Keratinocyte (primary cell): ENCODE measurements at regions not wholly inside any gene's neighbourhood (a gene's known extent, or its start where the extent isn't known, plus 50 kb on each side); places are given as distances from the start of the nearest gene placed in this dataset.

Experiments used
- DNase-seq: peaks from one replicate; pipeline ENCODE4 v3.0.0-alpha.2; 2011; ENCODE audit warnings: low read depth, missing footprints, low spot score
- FAIRE-seq: peaks from 2 replicates; lab custom pipeline; 2011; peaks lifted over from hg19 to GRCh38; lab: Jason Lieb, UNC
- H2AFZ ChIP-seq: 2 replicates; pipeline ENCODE4 v1.6.0; 2012; ENCODE audit warnings: low read length, control low read depth, inconsistent platforms; ENCODE audit not compliant: control insufficient read depth
- H3K27ac ChIP-seq: 2 replicates; pipeline ENCODE4 v1.5.1; 2011; ENCODE audit warnings: low read length; ENCODE audit not compliant: control insufficient read depth, insufficient read depth
- H3K27me3 ChIP-seq: 3 replicates; pipeline ENCODE4 v1.6.0; 2011; ENCODE audit warnings: low read length; ENCODE audit not compliant: control insufficient read depth, insufficient read depth; ENCODE audit errors: extremely low read depth
- H3K36me3 ChIP-seq, 2 experiments: 2 replicates in 1 of 2; 3 replicates in 1 of 2; pipeline ENCODE4 v1.5.1; 2011; ENCODE audit warnings: low read length in 2 of 2, mild to moderate bottlenecking in 1 of 2; ENCODE audit not compliant: control insufficient read depth in 2 of 2, insufficient read depth in 2 of 2; ENCODE audit errors: extremely low read depth in 1 of 2
- H3K4me1 ChIP-seq: 3 replicates; pipeline ENCODE4 v1.5.1; 2011; ENCODE audit warnings: low read length; ENCODE audit not compliant: control insufficient read depth, insufficient read depth; ENCODE audit errors: extremely low read depth
- H3K4me2 ChIP-seq: 3 replicates; pipeline ENCODE4 v1.6.0; 2011; ENCODE audit warnings: low read depth, low read length; ENCODE audit not compliant: control insufficient read depth, insufficient read depth; ENCODE audit errors: extremely low read depth
- H3K4me3 ChIP-seq, 3 experiments: fragments of 200-600 bp in 1 of 3; sonication (generic) in 1 of 3; 2 replicates in 2 of 3; 3 replicates in 1 of 3; pipeline ENCODE4 v1.5.1; 2011 to 2016; ENCODE audit warnings: low read length in 3 of 3, mild to moderate bottlenecking in 3 of 3, control low read depth in 2 of 3, inconsistent platforms in 1 of 3, low read depth in 1 of 3, mixed read lengths in 1 of 3, mixed run types in 1 of 3, moderate library complexity in 1 of 3; ENCODE audit not compliant: control insufficient read depth in 2 of 3, insufficient read depth in 2 of 3; ENCODE audit errors: extremely low read depth in 1 of 3
- H3K79me2 ChIP-seq: 2 replicates; pipeline ENCODE4 v1.6.0; 2012; ENCODE audit warnings: low read length; ENCODE audit not compliant: control insufficient read depth, insufficient read depth
- H3K9ac ChIP-seq: 3 replicates; pipeline ENCODE4 v1.6.0; 2011; ENCODE audit warnings: low read length; ENCODE audit not compliant: control insufficient read depth, insufficient read depth; ENCODE audit errors: extremely low read depth
- H3K9me1 ChIP-seq: 3 replicates; pipeline ENCODE4 v1.6.0; 2011; ENCODE audit warnings: low read length; ENCODE audit not compliant: control insufficient read depth, insufficient read depth; ENCODE audit errors: extremely low read depth
- H3K9me3 ChIP-seq: 2 replicates; pipeline ENCODE4 v1.5.1; 2012; ENCODE audit warnings: low read depth, low read length; ENCODE audit not compliant: control insufficient read depth
- H4K20me1 ChIP-seq: 3 replicates; pipeline ENCODE4 v1.6.0; 2011; ENCODE audit warnings: low read length; ENCODE audit not compliant: control insufficient read depth, insufficient read depth; ENCODE audit errors: extremely low read depth
- EZH2 ChIP-seq: IDR thresholded peaks from one replicate; pipeline ENCODE4 v1.6.1; 2012; ENCODE audit warnings: inconsistent platforms, mild to moderate bottlenecking, low read length, moderate library complexity
- dilution Hi-C: fragments of 300-500 bp; cut with MboI; formaldehyde crosslinking; loops from one replicate; pipeline ENCODE4 v1.7.0; 2020; ENCODE audit warnings: low sequenced_read_pairs; ENCODE audit not compliant: extremely low pct_ligation_motif_present
- TF ChIP-seq, protein P1 (sequence below), 3 experiments: IDR thresholded peaks in 1 of 3; conservative IDR thresholded peaks in 1 of 3; optimal IDR thresholded peaks in 1 of 3; 2 replicates in 2 of 3; 3 replicates in 1 of 3; pipeline versions ENCODE3 to v1.5.1; 2011; ENCODE audit warnings: low read length in 3 of 3, mild to moderate bottlenecking in 3 of 3, moderate library complexity in 2 of 3, control low read depth in 1 of 3, inconsistent platforms in 1 of 3; ENCODE audit not compliant: insufficient read depth in 2 of 3; ENCODE audit errors: extremely low read depth in 1 of 3

DNA sequence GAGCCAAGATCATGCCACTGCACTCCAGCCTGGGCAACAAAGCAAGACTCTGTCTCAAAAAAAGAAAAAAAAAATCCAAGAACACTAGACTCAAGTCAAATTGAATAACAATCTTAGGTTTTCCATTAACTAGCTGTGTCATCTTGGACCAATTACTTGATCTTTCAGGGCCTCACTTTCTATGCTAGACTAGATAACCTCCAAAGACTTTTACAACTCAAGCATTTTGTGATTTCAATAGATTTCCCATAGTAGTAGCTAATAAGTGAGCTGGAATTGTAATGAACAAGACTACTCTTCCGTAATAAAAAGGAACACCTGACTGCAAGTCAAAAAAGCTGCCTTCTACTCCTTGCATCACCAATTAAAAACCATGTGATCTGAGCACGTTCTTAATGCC lies 127.0 kb upstream of the SSTR1 start:
- Histone ChIP-seq H3K4me1 (no peaks in the 10 kb centered on the region), H3K9me1 (no peaks in the 10 kb centered on the region), H3K79me2 (no peaks in the 10 kb centered on the region), H4K20me1 (no peaks in the 10 kb centered on the region), H2AFZ (no peak overlapping the region), H3K4me3 (no peak overlapping the region), H3K9me3 (no peaks in the 10 kb centered on the region), H3K4me2 (no peak overlapping the region), H3K9ac (no peak overlapping the region), H3K27me3 (no peaks in the 10 kb centered on the region), H3K27ac (no peak overlapping the region), H3K36me3 (no peaks in the 10 kb centered on the region)
- TF ChIP-seq, protein P1, sequence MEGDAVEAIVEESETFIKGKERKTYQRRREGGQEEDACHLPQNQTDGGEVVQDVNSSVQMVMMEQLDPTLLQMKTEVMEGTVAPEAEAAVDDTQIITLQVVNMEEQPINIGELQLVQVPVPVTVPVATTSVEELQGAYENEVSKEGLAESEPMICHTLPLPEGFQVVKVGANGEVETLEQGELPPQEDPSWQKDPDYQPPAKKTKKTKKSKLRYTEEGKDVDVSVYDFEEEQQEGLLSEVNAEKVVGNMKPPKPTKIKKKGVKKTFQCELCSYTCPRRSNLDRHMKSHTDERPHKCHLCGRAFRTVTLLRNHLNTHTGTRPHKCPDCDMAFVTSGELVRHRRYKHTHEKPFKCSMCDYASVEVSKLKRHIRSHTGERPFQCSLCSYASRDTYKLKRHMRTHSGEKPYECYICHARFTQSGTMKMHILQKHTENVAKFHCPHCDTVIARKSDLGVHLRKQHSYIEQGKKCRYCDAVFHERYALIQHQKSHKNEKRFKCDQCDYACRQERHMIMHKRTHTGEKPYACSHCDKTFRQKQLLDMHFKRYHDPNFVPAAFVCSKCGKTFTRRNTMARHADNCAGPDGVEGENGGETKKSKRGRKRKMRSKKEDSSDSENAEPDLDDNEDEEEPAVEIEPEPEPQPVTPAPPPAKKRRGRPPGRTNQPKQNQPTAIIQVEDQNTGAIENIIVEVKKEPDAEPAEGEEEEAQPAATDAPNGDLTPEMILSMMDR (optimal IDR thresholded peaks at IDR 0.05 in 1 of 3, IDR thresholded peaks at IDR 0.05 in 1 of 3, conservative IDR thresholded peaks at IDR 0.05 in 1 of 3; ENCODE audit: extremely low read depth in 1 of 3, insufficient read depth in 2 of 3, low read length in 3 of 3): no peak
- TF ChIP-seq EZH2: no peak
- dilution Hi-C loops: no loop called here
- no peak for DNase-seq
- FAIRE-seq: no peak

DNA sequence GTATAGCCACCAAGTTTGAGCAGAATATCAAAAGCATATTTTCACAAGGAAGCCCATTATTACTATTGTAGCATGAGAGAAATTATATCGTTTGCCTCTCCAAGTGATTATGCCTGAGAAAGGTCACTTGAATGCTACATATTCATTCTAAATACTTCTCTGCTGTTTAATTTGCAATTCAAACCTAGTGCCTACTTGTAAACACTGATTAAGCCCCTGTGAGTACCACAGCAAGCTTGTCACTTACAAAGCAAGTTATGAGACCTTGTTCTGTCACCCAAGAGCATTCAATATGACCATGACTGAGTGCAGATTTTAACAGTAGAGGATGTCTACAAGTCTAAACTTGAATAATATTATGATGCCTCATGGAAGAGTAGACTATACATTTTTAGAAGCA lies 124.7 kb upstream of the SSTR1 start:
- H2AFZ ChIP-seq: no peak overlapping the region
- FAIRE-seq: no peak
- H3K27ac ChIP-seq: no peak overlapping the region
- dilution Hi-C loops: no loop called here
- TF ChIP-seq, protein P1 (optimal IDR thresholded peaks at IDR 0.05 in 1 of 3, IDR thresholded peaks at IDR 0.05 in 1 of 3, conservative IDR thresholded peaks at IDR 0.05 in 1 of 3; ENCODE audit: extremely low read depth in 1 of 3, insufficient read depth in 2 of 3, low read length in 3 of 3): no peak
- TF ChIP-seq EZH2: no peak
- no peak for DNase-seq
- H4K20me1 ChIP-seq: no peaks in the 10 kb centered on the region
- H3K9ac ChIP-seq: no peak overlapping the region
- no peaks in the 10 kb centered on the region for H3K9me3 ChIP-seq
- no peaks in the 10 kb centered on the region for H3K4me1 ChIP-seq
- no peaks in the 10 kb centered on the region for H3K79me2 ChIP-seq
- H3K36me3 ChIP-seq: no peaks in the 10 kb centered on the region
- H3K4me3 ChIP-seq: no peak overlapping the region
- H3K9me1 ChIP-seq: no peaks in the 10 kb centered on the region
- no peak overlapping the region for H3K4me2 ChIP-seq
- H3K27me3 ChIP-seq: no peaks in the 10 kb centered on the region
